SW480 (cell line): ENCODE measurements at regions not wholly inside any gene's neighbourhood (a gene's known extent, or its start where the extent isn't known, plus 50 kb on each side); places are given as distances from the start of the nearest gene placed in this dataset.
A peak's percentile ranks its signal among the peaks of the same experiment; 100 is the strongest.

Source experiments
- DNase-seq: peaks from one replicate; pipeline ENCODE4 v3.0.0-alpha.2; 2016; ENCODE audit warnings: low spot score

DNA sequence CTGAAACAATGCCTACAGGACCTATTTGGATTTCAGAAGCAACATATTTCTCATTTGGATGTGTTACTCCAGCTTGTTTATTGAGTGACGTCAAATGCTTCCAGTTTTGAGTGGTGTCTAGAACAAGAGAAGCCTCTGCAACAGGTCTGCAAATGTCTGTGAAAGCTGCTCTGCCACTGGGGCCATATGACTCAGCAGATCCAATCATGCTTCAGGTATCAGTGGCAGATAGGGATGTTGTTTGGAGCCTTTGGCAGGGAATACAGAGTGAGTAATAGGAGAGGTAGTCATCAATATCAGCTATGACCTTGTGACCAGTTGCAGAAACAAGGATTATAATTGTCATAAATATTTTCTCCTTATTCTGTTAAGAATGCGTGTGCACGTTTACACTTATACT is 141.1 kb upstream of the ZXDA start:
- DNase-seq: no peak

DNA sequence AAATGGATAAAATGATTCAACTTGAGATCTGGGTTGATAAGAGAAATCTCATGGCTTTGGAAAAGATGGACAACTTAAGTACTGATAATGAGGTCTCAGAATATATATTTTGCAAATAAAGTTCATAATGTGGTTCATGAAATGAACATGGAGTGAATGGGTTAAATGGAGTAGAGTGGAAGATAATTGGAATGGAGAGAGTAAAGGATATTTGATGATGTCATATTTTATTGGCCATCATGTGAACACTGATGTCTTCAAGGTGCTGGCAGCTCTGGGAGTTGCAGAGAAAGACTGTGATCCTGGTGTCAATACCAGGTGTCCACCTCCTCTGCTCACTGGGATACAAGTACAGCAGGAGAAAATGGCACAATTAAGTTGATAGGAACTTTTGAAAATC is 133.9 kb upstream of the ZXDA start:
- no peak for DNase-seq

DNA sequence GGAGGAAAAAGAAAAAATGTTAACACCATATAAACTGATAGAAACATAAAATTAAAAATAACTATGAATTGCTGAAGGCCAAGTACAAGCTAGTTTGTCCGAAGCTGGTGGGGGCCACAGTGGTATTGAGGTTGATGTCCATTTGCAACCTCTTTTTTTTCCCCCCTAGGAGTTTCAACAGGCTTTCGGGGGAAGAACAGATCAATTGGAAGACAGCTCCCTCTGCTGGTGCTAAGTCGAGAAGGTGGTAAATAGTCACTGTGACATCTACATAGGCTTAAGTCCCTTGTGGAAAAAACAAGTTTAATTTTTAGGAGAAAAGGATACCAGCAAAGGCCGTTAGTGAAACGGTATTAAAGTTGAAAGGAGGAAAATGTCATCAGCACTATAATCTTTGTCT is 115.7 kb upstream of the ZXDA start:
- DNase-seq: peak; percentile 40

DNA sequence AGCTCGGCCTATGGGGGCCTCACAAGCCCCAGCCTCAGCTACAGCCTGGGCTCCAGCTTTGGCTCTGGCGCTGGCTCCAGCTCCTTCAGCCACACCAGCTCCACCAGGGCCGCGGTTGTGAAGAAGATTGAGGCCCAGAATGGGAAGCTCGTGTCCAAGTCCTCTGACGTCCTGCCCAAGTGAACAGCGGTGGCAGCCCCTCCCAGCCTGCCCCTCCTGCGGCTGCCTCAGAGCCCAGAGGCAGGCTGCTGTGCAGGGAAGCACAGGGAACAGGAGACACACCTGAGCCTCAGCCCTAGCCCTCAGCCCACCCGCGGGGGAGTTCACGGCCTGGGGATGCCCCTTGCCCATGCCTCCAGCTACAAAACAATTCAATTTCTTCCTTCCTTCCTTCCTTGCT is 75.7 kb upstream of the ZXDA start:
- no peak for DNase-seq

DNA sequence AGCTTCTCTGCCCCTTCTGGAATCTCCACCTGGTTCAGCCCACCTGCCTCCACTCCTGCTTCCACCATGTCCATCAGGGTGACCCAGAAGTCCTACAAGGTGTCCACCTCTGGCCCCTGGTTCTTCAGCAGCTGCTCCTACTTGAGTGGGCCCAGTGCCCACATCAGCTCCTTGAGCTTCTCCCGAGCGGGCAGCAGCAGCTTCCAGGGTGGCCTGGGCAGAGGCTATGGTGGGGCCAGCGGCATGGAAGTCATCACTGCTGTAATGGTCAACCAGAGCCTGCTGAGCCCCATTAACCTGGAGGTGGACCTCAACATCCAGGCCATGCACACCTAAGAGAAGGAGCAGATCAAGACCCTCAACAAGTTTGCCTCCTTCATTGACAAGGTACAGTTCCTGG is 74.4 kb upstream of the ZXDA start:
- no peak for DNase-seq

DNA sequence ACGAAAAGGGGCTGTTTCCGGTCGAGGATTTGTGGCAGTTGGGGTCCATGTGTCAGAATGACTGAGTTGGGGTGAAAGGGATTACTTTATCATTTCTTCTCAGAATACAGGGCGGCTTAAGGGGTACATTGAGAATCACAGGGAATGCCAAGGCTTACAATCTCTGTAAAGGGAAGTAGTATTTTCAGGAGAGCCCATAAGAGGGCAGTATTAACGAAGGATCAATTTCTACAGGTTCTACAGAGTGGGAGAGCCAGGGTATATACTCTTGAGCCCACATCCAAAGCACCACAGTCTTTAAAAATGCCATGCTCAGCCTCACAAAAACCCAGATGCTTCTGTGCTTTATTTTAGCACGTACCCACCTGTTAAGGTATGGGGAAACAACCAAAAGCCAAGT is 67.7 kb upstream of the ZXDA start:
- peak; percentile 17 for DNase-seq

DNA sequence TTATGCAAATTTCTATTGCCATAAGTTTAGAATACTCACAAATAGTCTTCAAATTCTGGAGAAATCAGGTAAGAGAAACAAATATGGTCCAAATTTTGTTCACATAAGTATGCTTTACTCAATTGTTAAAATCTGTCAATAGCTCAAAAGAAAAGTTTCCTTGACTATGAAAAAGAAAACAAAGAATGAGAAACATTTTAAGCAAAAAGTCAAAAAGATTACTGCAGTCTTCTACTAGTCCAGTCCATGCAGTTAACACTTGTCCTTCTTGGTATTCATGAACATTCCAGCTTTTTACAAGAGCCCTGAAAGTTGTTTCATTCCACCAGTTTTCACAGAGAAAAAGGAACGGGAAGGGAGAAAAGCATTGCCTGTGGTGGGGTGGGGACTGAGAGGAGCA is 54.7 kb upstream of the ZXDA start:
- DNase-seq: no peak
